ENCODE measurements at regions not wholly inside any gene's neighbourhood (a gene's known extent, or its start where the extent isn't known, plus 50 kb on each side); places are given as distances from the start of the nearest gene placed in this dataset.

GRCh38 chr18:25927830-25928229, 162.6 kb downstream of the SS18 start:
- 51 to 66% methylated on average over 2 of the region's 2 CpGs for WGBS, 2 donors (ENCODE audit: low coverage in 1 of 2)
- no peaks in the 10 kb centered on the region for H3K27me3 ChIP-seq
- no peaks in the 10 kb centered on the region for H3K4me1 ChIP-seq
- DNase-seq: no peak
- in situ Hi-C loops (cut with MboI; ENCODE audit: low pct_ligation_motif_present in 1 of 4, low pct_unique_long_range_greater_than_20kb in 1 of 4, low sequenced_read_pairs in 3 of 4): no loop called here
- no peaks in the 10 kb centered on the region for H3K36me3 ChIP-seq
- H3K4me3 ChIP-seq: no peak overlapping the region
- no peaks in the 10 kb centered on the region for H3K9me3 ChIP-seq
- intact Hi-C loops (cut with DNase I; ENCODE audit: low total_unique reads): no loop called here
- TF ChIP-seq CTCF (IDR thresholded peaks at IDR 0.05) (no peak), EP300 (IDR thresholded peaks at IDR 0.05; ENCODE audit: low read depth) (no peak), POLR2AphosphoS5 (IDR thresholded peaks at IDR 0.05) (no peak), POLR2A (IDR thresholded peaks at IDR 0.05) (no peak)
- no peak overlapping the region for H3K27ac ChIP-seq

GRCh38 chr18:25923193-25923592, 167.2 kb downstream of the SS18 start:
- intact Hi-C loops (cut with DNase I; ENCODE audit: low total_unique reads) (no loop called here), in situ Hi-C loops (cut with MboI; ENCODE audit: low pct_ligation_motif_present in 1 of 4, low pct_unique_long_range_greater_than_20kb in 1 of 4, low sequenced_read_pairs in 3 of 4) (no loop called here)
- H3K27ac ChIP-seq: no peak overlapping the region
- no peak for DNase-seq
- no peaks in the 10 kb centered on the region for H3K27me3 ChIP-seq
- no peaks in the 10 kb centered on the region for H3K36me3 ChIP-seq
- H3K4me3 ChIP-seq: no peak overlapping the region
- 96 to 100% methylated on average over 3 to 4 of the region's 4 CpGs for WGBS, 2 donors (ENCODE audit: low coverage in 1 of 2)
- H3K4me1 ChIP-seq: no peaks in the 10 kb centered on the region
- TF ChIP-seq POLR2A (IDR thresholded peaks at IDR 0.05) (no peak), POLR2AphosphoS5 (IDR thresholded peaks at IDR 0.05) (no peak), CTCF (IDR thresholded peaks at IDR 0.05) (no peak), EP300 (IDR thresholded peaks at IDR 0.05; ENCODE audit: low read depth) (no peak)
- no peaks in the 10 kb centered on the region for H3K9me3 ChIP-seq

GRCh38 chr18:25921677-25922421, 168.6 kb downstream of the SS18 start:
- Histone ChIP-seq H3K9me3 (no peaks in the 10 kb centered on the region), H3K36me3 (no peaks in the 10 kb centered on the region), H3K4me3 (no peak overlapping the region), H3K27ac (no peak overlapping the region), H3K27me3 (no peaks in the 10 kb centered on the region), H3K4me1 (no peaks in the 10 kb centered on the region)
- peak; percentile 45 for DNase-seq
- in situ Hi-C loops (cut with MboI; ENCODE audit: low pct_ligation_motif_present in 1 of 4, low pct_unique_long_range_greater_than_20kb in 1 of 4, low sequenced_read_pairs in 3 of 4) (no loop called here), intact Hi-C loops (cut with DNase I; ENCODE audit: low total_unique reads) (no loop called here)
- TF ChIP-seq POLR2AphosphoS5 (IDR thresholded peaks at IDR 0.05) (no peak), POLR2A (IDR thresholded peaks at IDR 0.05) (no peak), CTCF (IDR thresholded peaks at IDR 0.05) (peak; percentile 37 to 59 (median 49)), EP300 (IDR thresholded peaks at IDR 0.05; ENCODE audit: low read depth) (no peak)
- 71 to 100% methylated on average over 3 to 13 of the region's 13 CpGs for WGBS, 2 donors (ENCODE audit: low coverage in 1 of 2)

GRCh38 chr18:25915907-25916306, 174.5 kb downstream of the SS18 start:
- H3K36me3 ChIP-seq: no peaks in the 10 kb centered on the region
- H3K4me1 ChIP-seq: no peaks in the 10 kb centered on the region
- in situ Hi-C loops (cut with MboI; ENCODE audit: low pct_ligation_motif_present in 1 of 4, low pct_unique_long_range_greater_than_20kb in 1 of 4, low sequenced_read_pairs in 3 of 4): no loop called here
- H3K27me3 ChIP-seq: no peaks in the 10 kb centered on the region
- 47 to 71% methylated on average over 2 to 4 of the region's 4 CpGs for WGBS, 2 donors (ENCODE audit: low coverage in 1 of 2)
- no peak overlapping the region for H3K27ac ChIP-seq
- intact Hi-C loops (cut with DNase I; ENCODE audit: low total_unique reads): no loop called here
- no peaks in the 10 kb centered on the region for H3K9me3 ChIP-seq
- H3K4me3 ChIP-seq: no peak overlapping the region
- TF ChIP-seq POLR2AphosphoS5 (IDR thresholded peaks at IDR 0.05): no peak
- no peak for TF ChIP-seq EP300 (IDR thresholded peaks at IDR 0.05; ENCODE audit: low read depth)
- TF ChIP-seq CTCF (IDR thresholded peaks at IDR 0.05): no peak
- TF ChIP-seq POLR2A (IDR thresholded peaks at IDR 0.05): no peak
- no peak for DNase-seq

Data from transverse colon (tissue), 4 donors.